ENCODE measurements at regions not wholly inside any gene's neighbourhood (a gene's known extent, or its start where the extent isn't known, plus 50 kb on each side); places are given as distances from the start of the nearest gene placed in this dataset.
"Not testable (repeated sequence)": the region's sequence is repeated elsewhere in the genome, so short reads cannot be mapped to it uniquely, and the experiment has no call there.

GRCh38 chr14:40365305-40365704, 933.1 kb upstream of the FBXO33 start:
- TF ChIP-seq CTCF (conservative IDR thresholded peaks at IDR 0.05; ENCODE audit: low read depth, low read length) = no peak
- no peak for DNase-seq (ENCODE audit: low read depth)
- no peak overlapping the region for H3K4me3 ChIP-seq (ENCODE audit: low read length)

GRCh38 chr14:40362856-40363255, 930.6 kb upstream of the FBXO33 start:
- DNase-seq (ENCODE audit: low read depth) = no peak
- no peak for TF ChIP-seq CTCF (conservative IDR thresholded peaks at IDR 0.05; ENCODE audit: low read depth, low read length)
- no peak overlapping the region for H3K4me3 ChIP-seq (ENCODE audit: low read length)

GRCh38 chr14:40354754-40355153, 922.5 kb upstream of the FBXO33 start:
- DNase-seq (ENCODE audit: low read depth) = no peak
- no peak for TF ChIP-seq CTCF (conservative IDR thresholded peaks at IDR 0.05; ENCODE audit: low read depth, low read length)
- H3K4me3 ChIP-seq (ENCODE audit: low read length) = no peak overlapping the region

- DNase-seq (ENCODE audit: low read depth); H3K4me3 ChIP-seq (ENCODE audit: low read length): not testable (repeated sequence)
Observed at GRCh38 chr14:40348104-40348503, 915.9 kb upstream of the FBXO33 start.

GRCh38 chr14:40347675-40348074, 915.4 kb upstream of the FBXO33 start:
- no peak overlapping the region for H3K4me3 ChIP-seq (ENCODE audit: low read length)
- DNase-seq (ENCODE audit: low read depth) = no peak
- no peak for TF ChIP-seq CTCF (conservative IDR thresholded peaks at IDR 0.05; ENCODE audit: low read depth, low read length)

- H3K4me3 ChIP-seq (ENCODE audit: low read length) = no peak overlapping the region
- no peak for DNase-seq (ENCODE audit: low read depth)
- no peak for TF ChIP-seq CTCF (conservative IDR thresholded peaks at IDR 0.05; ENCODE audit: low read depth, low read length)
Observed at GRCh38 chr14:40346275-40346674, 914.0 kb upstream of the FBXO33 start.

- no peak for TF ChIP-seq CTCF (conservative IDR thresholded peaks at IDR 0.05; ENCODE audit: low read depth, low read length)
- H3K4me3 ChIP-seq (ENCODE audit: low read length) = no peak overlapping the region
- DNase-seq (ENCODE audit: low read depth) = no peak
Observed at GRCh38 chr14:40345334-40345733, 913.1 kb upstream of the FBXO33 start.

GRCh38 chr14:40340708-40341107, 908.5 kb upstream of the FBXO33 start:
- TF ChIP-seq CTCF (conservative IDR thresholded peaks at IDR 0.05; ENCODE audit: low read depth, low read length) = no peak
- H3K4me3 ChIP-seq (ENCODE audit: low read length) = no peak overlapping the region
- DNase-seq (ENCODE audit: low read depth) = no peak
